PC-9 (cell line): ENCODE measurements at regions not wholly inside any gene's neighbourhood (a gene's known extent, or its start where the extent isn't known, plus 50 kb on each side); places are given as distances from the start of the nearest gene placed in this dataset.

Experiments
- CTCF ChIP-seq: fragments of 200-600 bp; sonication (generic); conservative IDR thresholded peaks from 2 replicates; pipeline ENCODE4 v1.6.1; 2017; ENCODE audit warnings: mixed run types, antibody characterized with exemption, mild to moderate bottlenecking, moderate library complexity
- EZH2 ChIP-seq: fragments of 200-600 bp; sonication (generic); IDR thresholded peaks from 2 replicates; pipeline ENCODE4 v1.8.0; 2017; ENCODE audit warnings: antibody characterized with exemption, low read depth

DNA sequence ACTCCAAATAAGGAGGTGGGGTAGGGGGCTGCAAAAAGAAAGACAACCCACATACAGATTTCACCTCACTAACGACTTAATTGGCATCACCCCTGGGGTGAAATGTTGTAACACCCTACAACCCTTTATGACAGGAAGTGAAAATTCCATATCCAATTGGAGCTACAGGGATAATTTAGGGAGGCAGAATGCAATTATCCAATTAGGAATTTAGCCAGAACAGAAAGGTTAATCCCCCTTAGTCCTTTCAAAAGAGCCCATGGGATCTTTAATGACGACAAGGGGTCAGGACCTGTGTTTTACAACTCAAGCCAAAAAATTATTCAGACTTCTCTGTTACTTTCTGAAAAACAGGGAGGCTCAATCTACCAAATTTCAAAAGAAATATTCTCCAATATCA lies 1027.1 kb downstream of the TMEM182 start:
- no peak for TF ChIP-seq EZH2
- no peak for TF ChIP-seq CTCF
